C1 segment of cervical spinal cord (tissue), 14 donors: ENCODE measurements at regions not wholly inside any gene's neighbourhood (a gene's known extent, or its start where the extent isn't known, plus 50 kb on each side); places are given as distances from the start of the nearest gene placed in this dataset.

Source experiments
- DNase-seq, 14 donors: peaks; one replicate each; lab custom pipeline; 2025; lab: John Stamatoyannopoulos, UW

- DNase-seq: no peak
Observed at GRCh38 chr4:153034681-153035080, 98.6 kb downstream of the FHDC1 start.

DNA sequence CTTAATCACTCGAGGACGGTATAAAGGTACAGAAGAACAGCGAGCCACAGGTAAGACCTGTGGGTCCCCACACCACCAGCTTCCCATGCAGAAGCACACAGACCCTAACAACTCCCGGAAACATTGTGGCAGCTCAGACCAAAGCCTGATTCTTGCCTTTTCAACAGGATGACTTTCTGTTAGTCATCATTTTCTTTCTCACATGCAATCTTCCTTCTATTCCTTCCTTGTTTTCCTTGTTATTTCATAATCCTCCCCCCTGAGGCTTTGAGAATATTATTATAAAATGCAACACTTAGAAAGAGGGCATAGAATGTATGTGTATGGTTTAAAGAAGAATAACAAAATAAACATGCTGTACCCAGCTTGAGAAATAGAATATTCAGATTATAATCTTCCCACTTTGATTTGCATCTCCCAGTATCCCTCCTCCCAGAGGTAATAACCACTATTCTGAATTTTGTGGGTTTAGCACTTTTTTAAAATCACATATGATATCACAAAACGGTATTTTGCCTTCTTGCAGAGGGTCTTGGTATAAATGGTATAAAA is 100.9 kb downstream of the FHDC1 start:
- no peak for DNase-seq

DNA sequence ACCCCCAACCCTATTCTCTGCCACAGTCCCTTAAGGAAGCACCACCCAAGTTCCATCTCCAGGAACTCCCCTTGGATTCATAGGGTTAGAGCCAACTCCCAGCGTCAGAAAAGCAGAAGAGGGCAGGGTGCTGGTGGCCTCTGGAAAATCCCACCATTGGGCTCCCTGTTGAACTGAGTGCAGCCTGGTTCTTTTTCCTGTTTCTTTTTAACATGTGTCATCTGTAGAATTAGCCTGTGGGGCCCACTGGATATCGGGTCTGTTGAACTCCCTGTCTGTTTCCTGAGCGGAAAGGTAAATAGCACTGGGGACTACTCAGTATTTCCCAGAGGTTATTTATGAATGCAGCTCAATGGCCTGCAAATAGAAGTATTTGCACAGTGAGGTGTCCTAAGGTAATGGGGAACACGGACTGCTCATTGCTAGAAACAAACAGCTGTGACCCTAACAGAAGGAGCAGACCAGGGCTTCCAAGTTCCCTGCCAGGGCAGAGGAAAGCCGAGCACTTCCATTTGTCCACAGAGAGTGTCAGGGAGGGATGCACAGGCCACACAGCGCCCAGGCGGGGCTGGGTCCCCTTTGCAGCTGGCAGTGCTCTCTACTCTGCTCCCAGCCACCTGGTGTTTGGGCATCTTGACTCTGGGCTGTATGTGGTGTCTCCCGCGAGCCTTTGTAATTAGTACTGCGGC is 102.6 kb downstream of the FHDC1 start:
- DNase-seq: no peak

- no peak for DNase-seq
Observed at GRCh38 chr4:153039542-153040185, 103.5 kb downstream of the FHDC1 start.

- DNase-seq: no peak
Observed at GRCh38 chr4:153040677-153041076, 104.6 kb downstream of the FHDC1 start.

DNA sequence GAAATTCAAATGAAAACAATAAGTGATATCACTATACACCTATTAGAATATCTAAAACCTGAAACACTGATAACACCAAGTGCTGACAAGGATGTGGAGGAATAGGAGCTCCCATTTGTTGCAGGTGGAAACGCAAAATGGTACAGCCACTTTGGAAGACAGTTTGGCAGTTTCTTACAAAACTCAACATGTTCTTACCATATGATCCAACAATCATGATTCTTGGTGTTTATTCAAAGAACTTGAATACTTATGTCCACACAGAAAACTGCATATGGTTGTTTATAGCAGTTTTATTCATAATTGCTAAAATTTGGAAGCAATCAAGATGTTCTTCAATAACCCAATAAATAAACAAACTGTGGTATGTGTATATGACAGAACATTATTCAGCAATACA is 107.9 kb downstream of the FHDC1 start:
- DNase-seq: no peak

- DNase-seq: no peak
Observed at GRCh38 chr4:153045111-153045982, 109.2 kb downstream of the FHDC1 start.

- no peak for DNase-seq
Observed at GRCh38 chr4:153058671-153059060, 122.5 kb downstream of the FHDC1 start.

- peak in 1 of 14 donors; percentile 86 for DNase-seq
Observed at GRCh38 chr4:153060196-153060595, 124.1 kb downstream of the FHDC1 start.

DNA sequence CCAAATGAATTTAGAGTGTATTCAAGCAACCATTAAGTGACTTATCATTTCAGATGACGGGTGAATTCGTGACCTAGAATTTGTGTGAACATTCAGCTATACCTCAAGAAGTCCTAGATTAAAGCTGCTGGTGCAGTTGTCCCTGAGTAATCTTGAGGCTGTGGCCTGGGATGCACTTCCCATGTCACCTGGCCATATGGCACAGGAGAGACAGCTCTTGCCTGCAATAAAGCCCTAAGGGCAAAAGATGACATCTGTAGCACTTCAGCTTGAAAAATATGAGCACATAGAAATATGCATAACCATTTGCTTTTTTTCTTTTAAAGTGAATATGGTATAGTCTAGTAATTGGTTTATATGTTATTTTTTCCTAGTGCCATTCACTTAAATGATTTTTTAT is 125.8 kb downstream of the FHDC1 start:
- no peak for DNase-seq

DNA sequence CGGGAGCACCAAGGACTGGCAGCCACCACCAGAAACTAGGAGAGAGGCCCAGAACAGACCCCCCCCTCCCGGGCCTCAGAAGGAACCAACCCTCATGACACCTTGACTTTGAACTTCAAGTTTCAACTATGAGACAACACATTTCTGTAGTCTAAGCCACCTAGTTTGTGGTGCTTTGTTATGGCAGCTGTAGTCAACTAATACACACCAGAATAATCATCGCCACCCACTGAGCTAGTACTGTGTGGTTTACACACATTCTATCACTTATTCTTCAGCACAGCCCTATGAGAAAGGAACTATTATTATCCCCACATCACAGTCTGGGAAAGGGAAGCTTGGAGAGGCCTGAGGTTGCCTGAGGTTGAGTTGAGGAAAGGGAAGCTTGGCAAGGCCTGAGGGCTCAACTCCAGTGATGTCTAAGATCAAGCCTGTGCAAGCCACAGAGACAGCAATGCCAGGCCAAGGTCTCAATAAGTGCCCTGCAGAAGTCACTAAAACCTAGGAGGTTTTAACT is 126.6 kb downstream of the FHDC1 start:
- DNase-seq: no peak

DNA sequence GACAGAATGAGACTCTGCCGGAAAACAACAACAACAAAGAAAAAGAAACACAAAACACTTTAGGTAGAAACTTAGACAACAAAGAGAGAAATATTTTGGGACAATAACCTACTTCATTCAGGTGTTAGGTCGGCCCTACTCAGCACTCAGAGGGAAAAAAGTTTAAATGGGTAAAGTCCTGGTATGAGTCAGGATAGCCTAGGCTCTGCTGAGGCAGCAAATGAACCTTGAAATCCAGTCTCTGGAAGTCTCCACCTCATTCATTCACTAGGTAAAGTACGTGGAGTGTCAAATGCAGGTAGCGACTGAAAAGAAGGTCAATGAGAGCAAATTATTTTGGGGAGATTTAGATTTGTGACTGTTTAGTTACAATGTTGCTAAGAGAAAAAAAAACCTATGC is 127.4 kb downstream of the FHDC1 start:
- DNase-seq: no peak

DNA sequence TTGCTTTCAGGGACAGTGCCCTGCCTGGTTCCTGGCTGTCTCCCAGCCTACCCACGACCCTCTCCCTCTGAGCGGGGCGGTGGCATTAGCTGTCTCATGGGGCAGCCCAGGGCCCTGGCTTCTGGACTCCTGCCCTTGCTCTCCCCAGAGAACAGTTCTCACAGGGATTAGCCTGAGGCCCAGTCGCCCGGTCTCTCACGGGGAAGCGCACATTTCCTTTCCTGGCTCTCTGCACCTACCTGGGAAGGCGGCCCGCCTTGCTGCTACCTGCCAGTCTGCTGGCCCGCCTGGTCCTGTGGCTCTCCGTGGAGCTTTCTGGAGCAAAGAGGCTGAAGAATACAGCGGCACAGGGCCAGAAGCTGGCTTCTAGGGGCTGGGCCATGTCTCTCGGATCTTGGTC is 128.4 kb downstream of the FHDC1 start:
- peak in 1 of 14 donors; percentile 70 for DNase-seq

DNA sequence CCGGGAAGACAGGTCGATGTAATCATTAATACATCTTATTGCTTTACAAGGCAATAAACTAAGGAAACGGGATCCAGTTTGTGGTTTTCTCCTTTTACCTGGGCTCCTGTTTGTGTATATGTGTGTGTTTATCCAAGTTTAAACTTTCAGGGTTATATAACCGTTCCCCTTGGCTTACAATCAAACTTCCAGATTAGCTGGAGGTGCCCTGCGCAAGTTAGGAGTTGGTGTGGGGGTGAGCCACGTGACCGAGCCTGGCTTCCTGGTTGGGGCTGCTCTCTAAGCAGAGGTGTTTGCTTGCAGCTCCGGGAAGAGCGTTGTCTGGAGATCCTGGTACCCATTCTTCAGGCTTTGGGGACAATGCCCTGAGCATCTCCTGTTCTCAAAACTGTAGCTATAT is 129.2 kb downstream of the FHDC1 start:
- no peak for DNase-seq

DNA sequence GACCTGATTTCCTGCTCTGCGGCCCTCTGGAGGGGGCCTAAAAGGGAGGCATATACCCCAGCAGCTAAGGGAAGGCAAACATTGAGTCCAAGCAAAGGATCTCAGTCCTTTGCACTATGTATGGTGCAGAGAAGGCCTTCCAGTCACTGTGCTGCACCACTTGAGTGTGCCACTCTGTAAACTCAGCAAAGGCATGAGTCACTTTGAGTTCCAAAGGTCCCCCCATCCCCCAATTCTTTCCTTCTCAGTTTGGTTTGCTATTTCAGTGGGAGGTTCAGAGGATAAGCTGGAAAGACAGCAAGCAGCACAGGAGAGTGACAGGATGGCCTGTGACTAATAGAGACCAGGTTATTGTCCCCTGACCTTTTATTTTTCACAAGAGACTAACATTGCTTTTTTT is 131.3 kb downstream of the FHDC1 start:
- no peak for DNase-seq

DNA sequence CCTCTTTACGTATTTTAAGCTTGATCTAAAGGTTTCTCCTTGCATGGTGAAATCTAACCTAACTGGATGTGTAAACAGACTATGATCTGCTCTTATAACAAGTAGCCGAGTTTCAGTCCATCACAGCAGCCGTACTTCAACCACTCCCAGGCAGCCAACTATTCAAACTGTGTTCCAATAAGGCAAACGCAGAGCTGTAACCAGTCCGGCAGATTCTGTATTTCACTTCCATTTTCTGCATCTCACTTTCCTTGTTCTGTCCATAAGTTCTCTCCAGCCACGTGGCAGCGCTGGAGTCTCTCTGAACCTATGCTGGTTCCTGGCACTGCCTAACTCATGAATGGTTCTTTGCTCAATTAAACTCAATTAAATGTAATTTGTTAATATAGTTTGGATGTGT is 132.6 kb downstream of the FHDC1 start:
- DNase-seq: no peak

DNA sequence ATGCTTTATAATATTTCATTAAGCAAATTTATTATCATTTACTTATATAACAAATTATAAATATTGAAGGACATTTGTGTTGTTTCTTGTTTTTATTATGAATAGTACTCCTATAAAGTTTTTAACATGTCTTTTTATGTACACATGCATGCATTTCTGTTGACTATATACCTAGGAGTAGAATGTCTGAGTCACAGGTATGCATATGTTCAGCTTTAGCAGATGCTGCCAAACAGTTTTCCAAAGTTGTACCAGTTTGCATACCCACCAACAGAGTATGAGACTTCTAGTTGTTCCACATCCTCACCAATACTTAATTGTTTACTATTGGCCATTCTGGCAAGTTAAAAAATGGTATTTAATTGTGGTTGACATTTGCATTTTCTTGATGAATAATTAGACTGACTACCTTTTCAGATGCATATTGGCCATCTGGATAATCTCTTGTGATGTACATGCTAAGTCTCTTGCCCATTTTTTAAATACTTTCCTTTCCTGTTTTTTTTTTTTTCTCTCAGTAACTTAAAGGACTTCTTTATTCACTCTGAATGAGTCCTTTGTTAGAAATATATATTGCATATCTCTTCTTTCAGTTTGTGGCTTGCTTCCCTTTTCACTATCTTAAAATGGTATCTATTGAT is 132.2 kb upstream of the TRIM2 start:
- DNase-seq: no peak

DNA sequence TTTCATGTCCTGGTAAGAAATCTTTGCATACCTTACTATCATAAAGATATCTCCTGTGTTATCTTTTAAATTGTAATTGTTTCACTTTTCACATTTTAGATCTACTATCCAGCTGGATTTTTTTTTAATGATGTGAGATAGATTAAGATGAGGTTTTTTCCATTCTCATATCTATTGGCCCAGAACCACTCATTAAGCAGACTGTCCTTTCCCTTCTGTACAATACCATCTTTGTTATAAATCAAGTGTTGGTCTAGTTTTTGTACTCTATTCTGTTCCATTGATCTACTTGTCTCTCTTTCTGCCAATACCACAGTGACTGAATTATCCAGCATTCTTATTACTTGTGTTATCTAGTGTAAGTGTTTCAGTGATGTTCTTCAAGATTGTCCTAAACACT is 131.6 kb upstream of the TRIM2 start:
- no peak for DNase-seq

DNA sequence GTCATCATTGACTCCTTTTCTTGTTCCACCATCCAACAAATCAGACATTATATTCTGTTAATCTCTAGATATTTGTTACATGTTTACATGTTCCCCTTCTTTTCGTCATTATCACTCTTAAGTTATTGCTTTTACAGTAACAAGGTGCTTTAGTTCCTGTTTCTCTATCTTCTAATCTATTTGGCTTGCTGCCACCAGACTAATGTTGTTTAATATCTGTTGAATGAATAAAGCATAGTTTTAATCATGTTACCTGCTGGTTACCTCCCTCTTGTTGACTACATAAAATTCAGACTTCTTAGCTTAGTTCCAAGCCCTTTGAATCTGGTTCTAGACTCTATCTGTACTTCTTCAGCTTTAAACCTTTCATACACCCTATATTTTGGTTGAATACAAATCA is 129.8 kb upstream of the TRIM2 start:
- no peak for DNase-seq

GRCh38 chr4:153074936-153075630 is 129.2 kb upstream of the TRIM2 start:
- no peak for DNase-seq
